ENCODE measurements at regions not wholly inside any gene's neighbourhood (a gene's known extent, or its start where the extent isn't known, plus 50 kb on each side); places are given as distances from the start of the nearest gene placed in this dataset.
"Not testable (repeated sequence)": the region's sequence is repeated elsewhere in the genome, so short reads cannot be mapped to it uniquely, and the experiment has no call there.

DNA sequence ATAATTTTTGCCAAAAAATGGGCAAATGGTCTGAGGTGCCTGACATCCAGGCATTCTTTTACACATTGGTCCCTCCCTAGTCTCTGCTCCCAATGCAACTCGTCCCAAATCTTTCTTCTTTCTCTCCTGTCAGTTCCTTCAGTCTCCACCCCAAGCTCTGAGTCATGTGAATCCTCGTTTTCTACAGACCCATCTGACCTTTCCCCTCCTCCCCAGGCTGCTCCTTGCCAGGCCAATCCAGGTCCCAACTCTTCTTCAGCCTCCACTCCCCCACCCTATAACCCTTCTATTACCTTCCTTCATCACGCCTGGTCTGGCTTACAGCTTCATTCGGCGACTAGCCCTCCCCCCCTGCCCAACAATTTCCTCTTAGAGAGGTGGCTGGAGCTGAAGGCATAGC, 55.3 kb downstream of the BBS10 start:
- not testable (repeated sequence) for DNase-seq (ENCODE audit: low read depth in 2 of 2)

- DNase-seq (ENCODE audit: low read depth in 2 of 2), result not testable (repeated sequence)
These were observed 55.9 kb downstream of the BBS10 start for GRCh38 chr12:76292305-76292704.

- DNase-seq (ENCODE audit: low read depth in 2 of 2), result no peak
These were observed 57.0 kb downstream of the BBS10 start for GRCh38 chr12:76290963-76291859.

DNA sequence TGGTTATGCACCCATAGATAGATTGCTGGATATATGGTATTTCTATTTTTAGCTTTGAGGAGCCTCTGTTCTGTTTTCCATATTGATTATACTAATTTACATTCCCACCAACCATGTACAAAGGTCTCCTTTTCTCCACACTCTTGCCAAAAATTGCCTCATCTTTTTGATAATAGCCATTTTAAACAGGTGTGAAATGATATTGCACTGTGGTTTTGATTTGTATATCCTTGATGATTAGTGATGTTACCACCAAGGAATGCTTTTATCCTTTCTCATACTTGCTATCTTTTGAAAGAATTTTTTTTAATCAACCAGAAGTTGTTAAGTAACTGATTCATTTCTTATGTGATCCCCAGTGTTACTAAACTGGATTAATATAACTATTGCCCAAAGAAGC, 60.0 kb downstream of the BBS10 start:
- DNase-seq (ENCODE audit: low read depth in 2 of 2), result no peak

GRCh38 chr12:76284816-76285750, 63.1 kb downstream of the BBS10 start:
- no peak for DNase-seq (ENCODE audit: low read depth in 2 of 2)

DNA sequence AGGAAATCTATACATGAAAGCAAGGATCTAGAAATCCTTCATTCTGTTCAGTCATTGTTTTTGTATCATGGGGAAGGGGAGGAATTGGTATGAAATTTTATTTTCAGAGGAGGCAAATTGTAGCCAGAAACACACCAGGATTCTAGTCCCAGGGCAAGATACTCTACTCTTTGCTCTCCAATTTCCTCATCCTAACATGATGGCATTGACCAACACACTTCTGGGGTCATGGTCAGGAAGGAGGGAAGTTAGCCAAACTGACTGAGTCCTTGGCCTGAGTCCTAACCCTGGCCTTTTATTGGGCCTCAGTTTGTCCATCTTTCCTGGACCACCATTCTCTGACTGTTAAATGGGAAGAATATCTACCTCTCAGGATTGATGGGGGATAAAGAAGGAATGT, 65.5 kb downstream of the BBS10 start:
- DNase-seq (ENCODE audit: low read depth in 2 of 2), result no peak

GRCh38 chr12:76277480-76277879, 70.7 kb downstream of the BBS10 start:
- DNase-seq (ENCODE audit: low read depth in 2 of 2), result no peak

DNA sequence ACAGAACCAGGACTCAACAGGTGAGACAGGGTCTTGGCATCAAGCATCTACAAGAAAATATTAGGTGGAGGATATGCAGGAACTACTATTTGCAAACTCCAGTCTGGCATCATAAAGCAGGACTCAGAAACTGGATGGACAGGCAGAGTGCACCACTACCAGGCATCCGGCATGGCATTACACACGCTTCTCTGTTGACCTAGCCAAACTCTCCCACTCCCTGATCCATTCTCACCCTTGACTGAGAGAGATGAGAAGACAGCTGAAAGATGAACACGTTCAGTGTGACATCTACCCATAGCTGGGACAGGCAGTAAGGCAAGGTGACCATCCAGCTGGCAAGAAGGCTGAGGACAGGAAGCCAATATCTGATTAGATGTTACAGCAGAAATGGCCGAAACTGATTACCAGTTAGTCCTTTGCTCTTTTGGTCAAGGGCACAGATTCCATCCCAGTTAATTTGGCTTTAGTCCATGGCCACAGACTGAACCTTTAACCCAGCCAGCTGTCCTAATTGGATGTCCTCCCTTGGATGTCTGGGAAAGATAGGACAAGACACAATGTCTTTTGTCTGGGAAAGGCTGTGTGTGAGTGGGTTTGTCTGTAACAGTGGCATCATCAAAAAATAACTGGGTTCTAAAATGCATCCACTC, 71.6 kb downstream of the BBS10 start:
- DNase-seq (ENCODE audit: low read depth in 2 of 2), result no peak

- DNase-seq (ENCODE audit: low read depth in 2 of 2), result no peak
These were observed 72.6 kb downstream of the BBS10 start for GRCh38 chr12:76275511-76276093.

GRCh38 chr12:76274420-76275083, 73.7 kb downstream of the BBS10 start:
- DNase-seq (ENCODE audit: low read depth in 2 of 2), result no peak

- no peak for DNase-seq (ENCODE audit: low read depth in 2 of 2)
These were observed 75.9 kb downstream of the BBS10 start for GRCh38 chr12:76272287-76272686.

DNA sequence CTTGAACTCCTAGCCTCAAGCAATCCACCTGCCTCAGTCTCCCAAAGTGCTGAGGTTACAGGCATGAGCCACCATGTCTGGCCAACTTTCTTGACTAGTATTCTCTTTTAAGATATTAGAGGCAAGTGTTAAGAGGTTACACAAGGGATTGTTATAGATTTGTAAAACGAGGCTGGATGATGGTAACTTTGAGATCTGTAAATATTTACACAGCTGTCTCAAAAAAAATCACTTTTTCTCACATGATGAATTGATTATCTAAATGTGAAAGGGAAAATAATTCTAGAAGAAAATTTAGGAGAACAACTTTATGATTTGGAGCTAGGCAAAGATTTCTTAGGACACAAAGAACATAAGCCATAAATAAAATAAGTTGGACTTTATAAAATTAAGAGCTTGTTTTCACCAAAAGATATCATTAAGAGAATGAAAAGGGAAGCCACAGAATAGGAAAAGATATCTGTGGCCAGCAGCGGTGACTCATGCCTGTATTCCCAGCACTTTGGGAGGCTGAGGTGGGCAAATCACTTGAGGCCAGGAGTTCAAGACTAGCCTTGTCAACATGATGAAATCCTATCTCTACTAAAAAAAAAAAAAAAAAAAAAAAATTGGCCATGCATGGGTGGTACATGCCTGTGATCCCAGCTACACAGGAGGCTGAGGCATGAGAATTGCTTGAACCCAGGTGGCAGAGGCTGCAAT, 77.4 kb downstream of the BBS10 start:
- no peak for DNase-seq (ENCODE audit: low read depth in 2 of 2)

DNA sequence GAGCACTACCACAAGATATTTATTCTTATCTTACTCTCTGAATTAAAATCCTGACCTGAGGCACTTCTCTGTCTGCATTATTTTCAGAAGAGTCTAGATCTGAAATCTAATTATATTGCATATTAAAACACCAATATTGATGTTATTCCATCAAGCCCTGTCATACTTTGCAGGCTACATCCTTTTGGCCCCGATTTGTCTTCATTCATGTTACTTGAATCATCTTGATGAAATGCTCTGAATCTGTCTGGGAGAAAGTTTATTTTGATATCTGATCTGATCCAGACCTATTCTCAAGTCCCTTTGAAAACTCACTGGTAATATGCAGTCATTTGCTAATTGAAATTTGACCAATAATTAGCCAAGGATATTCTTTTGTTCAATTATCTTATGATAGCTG, 79.9 kb downstream of the BBS10 start:
- no peak for DNase-seq (ENCODE audit: low read depth in 2 of 2)

- DNase-seq (ENCODE audit: low read depth in 2 of 2), result no peak
These were observed 81.4 kb downstream of the BBS10 start for GRCh38 chr12:76266797-76267196.

DNA sequence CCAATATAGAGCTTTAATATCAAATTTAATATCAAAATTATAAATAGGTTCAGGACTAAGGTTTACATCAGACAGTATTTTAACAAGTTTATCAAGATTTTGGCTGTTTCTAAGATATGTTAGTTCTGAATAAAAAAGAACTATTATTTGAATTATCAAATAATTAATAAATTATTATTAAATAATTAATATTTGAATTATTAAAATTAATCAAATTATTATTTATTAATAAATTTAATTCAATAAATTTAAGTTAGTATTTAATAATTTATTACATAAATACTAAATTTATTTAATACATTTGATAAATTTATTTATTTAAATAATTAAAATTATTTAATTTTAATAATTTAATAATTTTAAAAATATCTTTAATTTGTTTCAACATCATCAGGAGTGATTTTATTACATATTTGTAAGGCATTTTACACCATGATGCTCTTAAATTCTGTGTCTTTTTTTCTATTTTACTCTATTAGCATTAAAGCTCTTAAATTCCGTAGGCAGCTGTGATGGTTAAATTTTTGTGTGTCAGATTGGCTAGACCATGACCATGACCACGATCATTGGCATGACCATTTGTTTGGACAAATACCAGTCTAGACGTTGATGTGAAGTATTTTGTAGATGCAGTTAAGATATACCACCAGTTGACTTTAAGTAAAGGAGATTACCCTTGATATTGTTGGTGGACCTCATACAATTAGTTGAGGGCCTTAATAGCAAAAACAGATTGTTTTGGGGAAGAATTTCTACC, 82.6 kb downstream of the BBS10 start:
- DNase-seq (ENCODE audit: low read depth in 2 of 2), result no peak

DNA sequence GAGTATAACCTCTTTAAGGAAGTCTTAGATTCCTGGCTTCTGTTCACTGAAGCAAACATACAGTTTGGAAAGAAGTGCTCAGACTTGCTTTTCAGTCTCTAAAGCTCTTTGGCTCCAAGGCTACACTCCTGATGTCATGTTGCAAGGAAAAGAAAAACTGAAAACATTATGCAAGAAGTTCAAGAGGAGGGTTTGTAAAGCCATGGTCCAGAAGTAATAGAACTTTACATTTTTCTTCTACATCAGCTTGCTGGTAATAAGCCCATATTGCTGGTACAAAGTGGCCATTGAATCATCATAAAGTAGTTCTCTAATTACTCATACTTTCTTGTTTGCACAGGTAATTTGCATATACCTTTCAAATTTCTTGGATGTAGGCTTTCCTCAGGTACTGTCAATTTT, 83.6 kb downstream of the BBS10 start:
- no peak for DNase-seq (ENCODE audit: low read depth in 2 of 2)

DNA sequence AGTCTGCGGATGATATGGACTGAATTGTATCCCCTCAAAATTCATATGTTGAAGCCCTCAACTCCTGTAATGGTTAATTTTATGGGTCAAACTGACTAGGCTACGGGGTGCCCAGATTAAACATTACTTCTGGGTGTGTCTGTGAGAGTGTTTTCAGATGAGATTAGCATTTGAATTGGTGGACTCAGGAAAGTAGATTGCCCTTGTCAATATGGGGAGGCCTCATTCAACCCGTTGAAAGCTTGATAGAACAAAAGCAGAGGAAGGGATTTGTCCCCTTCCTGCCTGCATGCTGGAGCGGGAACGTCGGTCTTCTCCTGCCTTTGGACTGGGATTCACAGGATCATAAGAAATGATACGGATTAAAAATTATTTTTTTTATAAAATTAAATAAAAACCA, 84.5 kb downstream of the BBS10 start:
- no peak for DNase-seq (ENCODE audit: low read depth in 2 of 2)

- DNase-seq (ENCODE audit: low read depth in 2 of 2), result no peak
These were observed 87.8 kb downstream of the BBS10 start for GRCh38 chr12:76260390-76260748.

GRCh38 chr12:76259660-76260389, 88.4 kb downstream of the BBS10 start:
- no peak for DNase-seq (ENCODE audit: low read depth in 2 of 2)
